ENCODE measurements at regions not wholly inside any gene's neighbourhood (a gene's known extent, or its start where the extent isn't known, plus 50 kb on each side); places are given as distances from the start of the nearest gene placed in this dataset.

DNA sequence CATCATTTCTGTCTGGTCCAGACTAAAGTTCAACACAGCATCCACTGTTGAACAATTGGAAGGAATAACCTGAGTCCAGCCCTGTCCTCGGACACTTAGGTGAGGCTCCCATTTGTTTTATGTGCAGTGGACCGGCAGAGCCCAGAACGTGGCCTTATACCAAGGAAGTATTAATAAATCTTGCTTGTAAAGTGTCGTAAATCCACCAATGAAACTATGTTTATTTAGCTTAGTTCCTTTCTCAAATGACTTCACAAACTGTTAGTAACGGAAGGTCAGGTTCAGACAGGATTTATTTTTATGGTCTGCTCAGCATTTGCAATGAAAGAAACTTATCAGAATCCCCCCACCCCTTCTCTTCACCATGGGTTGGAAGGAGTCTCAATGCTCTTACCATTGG is 149.5 kb downstream of the PCSK1 start:
- H3K4me3 ChIP-seq (ENCODE audit: low read depth, low read length) = no peak overlapping the region
- no peaks in the 10 kb centered on the region for H3K9me3 ChIP-seq (ENCODE audit: control insufficient read depth, insufficient read depth, low read depth, low read length)
- H3K4me1 ChIP-seq (ENCODE audit: control insufficient read depth, insufficient read depth, low read length) = no peaks in the 10 kb centered on the region
- H3K27ac ChIP-seq (ENCODE audit: extremely low read depth, low read depth, low read length) = no peak overlapping the region
- ChIA-PET POLR2A (no interaction called here), CTCF (interaction anchor here (0.6 kb wide), 1 partner anchor 763 kb away, joined by 3 read pairs; no protein-coding TSS in a partner anchor)
- no peaks in the 10 kb centered on the region for H3K36me3 ChIP-seq (ENCODE audit: control insufficient read depth in 2 of 2, insufficient read depth in 1 of 2, low read length in 2 of 2)
- no peak for TF ChIP-seq TCF7L2 (IDR thresholded peaks at IDR 0.05; ENCODE audit: borderline replicate concordance, low read depth, low read length)
- no peak for TF ChIP-seq ZNF362 (tag by site-specific recombination; IDR thresholded peaks at IDR 0.05)
- no peak for TF ChIP-seq ZNF76 (tag by site-specific recombination; IDR thresholded peaks at IDR 0.05; ENCODE audit: borderline replicate concordance, low read depth)
- TF ChIP-seq HOXC10 (CRISPR knock-in tag; IDR thresholded peaks at IDR 0.05) = no peak
- no peak for TF ChIP-seq ZEB2 (tag by site-specific recombination; IDR thresholded peaks at IDR 0.05)
- TF ChIP-seq ZNF112 (tag by site-specific recombination; IDR thresholded peaks at IDR 0.05) = no peak
- no peak for TF ChIP-seq ZNF426 (tag by site-specific recombination; IDR thresholded peaks at IDR 0.05)
- TF ChIP-seq ZNF404 (tag by site-specific recombination; IDR thresholded peaks at IDR 0.05) = no peak
- TF ChIP-seq OVOL3 (tag by site-specific recombination; IDR thresholded peaks at IDR 0.05) = 0 out of 2 replicates have a peak, but pooled peaks have one; percentile 25
- TF ChIP-seq KLF8 (tag by site-specific recombination; IDR thresholded peaks at IDR 0.05) = no peak
- no peak for TF ChIP-seq GLI4 (tag by site-specific recombination; IDR thresholded peaks at IDR 0.05)
- no peak for TF ChIP-seq ZNF140 (tag by site-specific recombination; IDR thresholded peaks at IDR 0.05)
- TF ChIP-seq ZNF394 (tag by site-specific recombination; IDR thresholded peaks at IDR 0.05; ENCODE audit: borderline replicate concordance) = no peak
- no peak for TF ChIP-seq ZBTB20 (tag by site-specific recombination; IDR thresholded peaks at IDR 0.05)
- no peak for TF ChIP-seq ZNF23 (tag by site-specific recombination; IDR thresholded peaks at IDR 0.05; ENCODE audit: borderline replicate concordance)
- TF ChIP-seq GLIS1 (tag by site-specific recombination; IDR thresholded peaks at IDR 0.05) = no peak
- no peak for TF ChIP-seq ZNF302 (tag by site-specific recombination; IDR thresholded peaks at IDR 0.05; ENCODE audit: low read depth)
- peak; percentile 41; the same call in 1 of the 2 replicates for TF ChIP-seq FEZF1 (tag by site-specific recombination; IDR thresholded peaks at IDR 0.05)
- no peak for TF ChIP-seq ZNF366 (tag by site-specific recombination; conservative IDR thresholded peaks at IDR 0.05)
- no peak for TF ChIP-seq HIC1 (tag by site-specific recombination; IDR thresholded peaks at IDR 0.05)
- no peak for TF ChIP-seq ZNF561 (tag by site-specific recombination; IDR thresholded peaks at IDR 0.05; ENCODE audit: borderline replicate concordance)
- no peak for TF ChIP-seq ZNF473 (tag by site-specific recombination; IDR thresholded peaks at IDR 0.05)
- no peak for TF ChIP-seq ZSCAN16 (tag by site-specific recombination; IDR thresholded peaks at IDR 0.05)
- no peak for TF ChIP-seq ZNF223 (tag by site-specific recombination; IDR thresholded peaks at IDR 0.05)
- TF ChIP-seq ZNF354C (tag by site-specific recombination; IDR thresholded peaks at IDR 0.05; ENCODE audit: borderline replicate concordance, low read depth) = no peak
- 0 out of 2 replicates have a peak, but pooled peaks have one; percentile 19 for TF ChIP-seq PRDM6 (tag by site-specific recombination; IDR thresholded peaks at IDR 0.05)
- TF ChIP-seq, protein P1, sequence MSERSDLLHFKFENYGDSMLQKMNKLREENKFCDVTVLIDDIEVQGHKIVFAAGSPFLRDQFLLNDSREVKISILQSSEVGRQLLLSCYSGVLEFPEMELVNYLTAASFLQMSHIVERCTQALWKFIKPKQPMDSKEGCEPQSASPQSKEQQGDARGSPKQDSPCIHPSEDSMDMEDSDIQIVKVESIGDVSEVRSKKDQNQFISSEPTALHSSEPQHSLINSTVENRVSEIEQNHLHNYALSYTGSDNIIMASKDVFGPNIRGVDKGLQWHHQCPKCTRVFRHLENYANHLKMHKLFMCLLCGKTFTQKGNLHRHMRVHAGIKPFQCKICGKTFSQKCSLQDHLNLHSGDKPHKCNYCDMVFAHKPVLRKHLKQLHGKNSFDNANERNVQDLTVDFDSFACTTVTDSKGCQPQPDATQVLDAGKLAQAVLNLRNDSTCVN (tag by site-specific recombination; optimal IDR thresholded peaks at IDR 0.05) = no peak
- TF ChIP-seq, protein P2, sequence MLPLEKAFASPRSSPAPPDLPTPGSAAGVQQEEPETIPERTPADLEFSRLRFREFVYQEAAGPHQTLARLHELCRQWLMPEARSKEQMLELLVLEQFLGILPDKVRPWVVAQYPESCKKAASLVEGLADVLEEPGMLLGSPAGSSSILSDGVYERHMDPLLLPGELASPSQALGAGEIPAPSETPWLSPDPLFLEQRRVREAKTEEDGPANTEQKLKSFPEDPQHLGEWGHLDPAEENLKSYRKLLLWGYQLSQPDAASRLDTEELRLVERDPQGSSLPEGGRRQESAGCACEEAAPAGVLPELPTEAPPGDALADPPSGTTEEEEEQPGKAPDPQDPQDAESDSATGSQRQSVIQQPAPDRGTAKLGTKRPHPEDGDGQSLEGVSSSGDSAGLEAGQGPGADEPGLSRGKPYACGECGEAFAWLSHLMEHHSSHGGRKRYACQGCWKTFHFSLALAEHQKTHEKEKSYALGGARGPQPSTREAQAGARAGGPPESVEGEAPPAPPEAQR (tag by site-specific recombination; IDR thresholded peaks at IDR 0.05) = no peak
- 0 out of 2 replicates have a peak, but pooled peaks have one; percentile 21 for TF ChIP-seq ZNF843 (tag by site-specific recombination; IDR thresholded peaks at IDR 0.05)
- 0 out of 2 replicates have a peak, but pooled peaks have one; percentile 60 for TF ChIP-seq MZF1 (tag by site-specific recombination; IDR thresholded peaks at IDR 0.05; ENCODE audit: borderline replicate concordance)
- no peak for TF ChIP-seq ZNF600 (tag by site-specific recombination; IDR thresholded peaks at IDR 0.05)
- no peak for TF ChIP-seq ZNF221 (tag by site-specific recombination; IDR thresholded peaks at IDR 0.05; ENCODE audit: borderline replicate concordance)
